Peyer's patch (tissue), 4 donors: ENCODE measurements at regions not wholly inside any gene's neighbourhood (a gene's known extent, or its start where the extent isn't known, plus 50 kb on each side); places are given as distances from the start of the nearest gene placed in this dataset.

ENCODE experiments used
- CTCF ChIP-seq, 6 experiments: fragments of 450-650 bp in 4 of 6; fragments of 200-600 bp in 2 of 6; sonication (generic) in 1 of 6; IDR thresholded peaks; one replicate each; pipeline ENCODE4 v1.5.1; 2017 to 2019; ENCODE audit warnings: antibody characterized with exemption in 6 of 6, mild to moderate bottlenecking in 3 of 6, moderate library complexity in 1 of 6
- POLR2A ChIP-seq, 2 donors: fragments of 450-650 bp; IDR thresholded peaks; one replicate each; pipeline ENCODE4 v1.5.1; 2017; ENCODE audit warnings: antibody characterized with exemption in 2 of 2, mild to moderate bottlenecking in 2 of 2, moderate library complexity in 2 of 2

GRCh38 chr3:104738271-104738670 is 628.4 kb upstream of the ALCAM start:
- TF ChIP-seq POLR2A (IDR thresholded peaks at IDR 0.05): no peak
- no peak for TF ChIP-seq CTCF (IDR thresholded peaks at IDR 0.05)
